ENCODE measurements at regions not wholly inside any gene's neighbourhood (a gene's known extent, or its start where the extent isn't known, plus 50 kb on each side); places are given as distances from the start of the nearest gene placed in this dataset.

DNA sequence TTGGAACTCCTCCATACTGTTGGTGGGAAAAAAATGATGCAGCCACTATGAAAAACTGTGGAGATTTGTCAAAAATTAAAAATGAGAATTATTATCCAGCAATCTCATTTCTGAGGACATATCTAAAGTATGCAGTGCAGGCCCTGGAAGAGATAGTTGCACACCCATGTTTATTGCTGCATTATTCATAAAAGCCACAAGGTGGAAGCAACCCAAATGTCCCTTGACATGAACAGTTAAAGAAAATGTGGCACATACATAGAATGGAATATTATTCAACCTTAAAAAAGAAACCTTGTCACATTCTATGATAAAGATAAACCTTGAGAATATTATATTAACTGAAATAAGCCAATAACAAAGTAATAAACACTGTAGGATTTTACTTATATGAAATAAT lies 80.9 kb upstream of the ARHGEF26 start:
- Histone ChIP-seq H4K20me1 (ENCODE audit: control insufficient read depth, insufficient read depth) (no peaks in the 10 kb centered on the region), H3K27me3 (replicated peaks in 1 of 2; ENCODE audit: control insufficient read depth in 2 of 2, insufficient read depth in 2 of 2, low read length in 1 of 2) (peaks cover 0 to 3% of the 10 kb centered on the region in 2 experiments; a peak in 1 of 4 replicates), H3K36me3 (ENCODE audit: control insufficient read depth in 2 of 2, insufficient read depth in 2 of 2, low read length in 1 of 2) (no peaks in the 10 kb centered on the region), H3K4me3 (no peak overlapping the region), H2AFZ (ENCODE audit: control insufficient read depth, low read depth, low read length) (no peak overlapping the region), H3K9me3 (replicated peaks; ENCODE audit: control insufficient read depth, insufficient read depth, low read length) (no peaks in the 10 kb centered on the region), H3K27ac (ENCODE audit: control insufficient read depth, insufficient read depth) (no peak overlapping the region), H3K9ac (ENCODE audit: control insufficient read depth, insufficient read depth, low read length) (no peak overlapping the region), H3K4me2 (ENCODE audit: control insufficient read depth, insufficient read depth) (no peak overlapping the region), H3K79me2 (ENCODE audit: control insufficient read depth, insufficient read depth, low read length) (no peaks in the 10 kb centered on the region), H3K4me1 (ENCODE audit: control insufficient read depth, insufficient read depth, low read length) (no peaks in the 10 kb centered on the region)
- in situ Hi-C loops (cut with MboI) (loop anchor here (10.0 kb wide), 1 partner anchor 215 kb away; no protein-coding TSS in a partner anchor), intact Hi-C loops (cut with micrococcal nuclease; ENCODE audit: unreplicated experiment) (loop anchor here (2.0 kb wide), 1 partner anchor 213 kb away; no protein-coding TSS in a partner anchor)
- ChIA-PET RAD21 (ENCODE audit: unreplicated experiment) (no interaction called here), POLR2A (no interaction called here), CTCF (interaction anchor here (1.0 to 1.1 kb wide), 2 partner anchors 213 to 216 kb away, joined by 3 to 5 read pairs; no protein-coding TSS in a partner anchor), SMC1A (ENCODE audit: uncharacterized antibody, unreplicated experiment) (interaction anchor here (0.7 kb wide), 1 partner anchor 214 kb away, joined by 3 read pairs; no protein-coding TSS in a partner anchor)
- peak; percentile 82 for ATAC-seq
- peak; percentile 42 for TF ChIP-seq RAD21 (IDR thresholded peaks at IDR 0.05; ENCODE audit: insufficient read depth, low read depth, low read length)
- TF ChIP-seq, protein P1, sequence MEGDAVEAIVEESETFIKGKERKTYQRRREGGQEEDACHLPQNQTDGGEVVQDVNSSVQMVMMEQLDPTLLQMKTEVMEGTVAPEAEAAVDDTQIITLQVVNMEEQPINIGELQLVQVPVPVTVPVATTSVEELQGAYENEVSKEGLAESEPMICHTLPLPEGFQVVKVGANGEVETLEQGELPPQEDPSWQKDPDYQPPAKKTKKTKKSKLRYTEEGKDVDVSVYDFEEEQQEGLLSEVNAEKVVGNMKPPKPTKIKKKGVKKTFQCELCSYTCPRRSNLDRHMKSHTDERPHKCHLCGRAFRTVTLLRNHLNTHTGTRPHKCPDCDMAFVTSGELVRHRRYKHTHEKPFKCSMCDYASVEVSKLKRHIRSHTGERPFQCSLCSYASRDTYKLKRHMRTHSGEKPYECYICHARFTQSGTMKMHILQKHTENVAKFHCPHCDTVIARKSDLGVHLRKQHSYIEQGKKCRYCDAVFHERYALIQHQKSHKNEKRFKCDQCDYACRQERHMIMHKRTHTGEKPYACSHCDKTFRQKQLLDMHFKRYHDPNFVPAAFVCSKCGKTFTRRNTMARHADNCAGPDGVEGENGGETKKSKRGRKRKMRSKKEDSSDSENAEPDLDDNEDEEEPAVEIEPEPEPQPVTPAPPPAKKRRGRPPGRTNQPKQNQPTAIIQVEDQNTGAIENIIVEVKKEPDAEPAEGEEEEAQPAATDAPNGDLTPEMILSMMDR (IDR thresholded peaks at IDR 0.05 in 2 of 3, conservative IDR thresholded peaks at IDR 0.05 in 1 of 3; ENCODE audit: control insufficient read depth in 2 of 3, extremely low read depth in 1 of 3, insufficient read depth in 1 of 3, low read depth in 3 of 3, low read length in 3 of 3): peak; percentile 25 to 39 (median 34); a peak in 3 of 6 replicates
- TF ChIP-seq SMC3 (IDR thresholded peaks at IDR 0.05; ENCODE audit: borderline replicate concordance, low read length): peak; percentile 36; the same call in 1 of the 2 replicates
- TF ChIP-seq RCOR1 (conservative IDR thresholded peaks at IDR 0.05; ENCODE audit: low read depth, low read length): no peak
- DNase-seq (ENCODE audit: low read depth, low spot score): no peak
- no TSS peak for BruUV-seq (replicated peaks)
- FAIRE-seq: peak; percentile 65

DNA sequence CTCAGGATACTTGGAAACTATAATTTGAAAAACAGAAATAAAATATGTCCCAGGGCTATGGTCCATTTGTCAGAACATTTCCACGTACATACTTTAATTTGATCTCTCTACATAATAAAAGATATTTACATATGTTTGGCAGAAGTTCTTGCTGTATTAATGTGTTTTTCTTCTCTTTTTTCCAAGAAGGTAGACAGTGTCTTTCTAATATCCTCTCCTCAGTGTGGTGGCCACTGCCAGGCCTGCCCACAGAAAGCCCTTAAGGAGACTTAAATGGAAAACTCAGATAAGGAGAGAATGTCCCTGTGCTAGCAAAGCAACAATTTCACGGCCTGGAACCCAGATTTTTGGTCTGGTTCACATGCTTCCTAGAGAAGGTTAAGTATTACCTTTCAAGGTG lies 76.5 kb upstream of the ARHGEF26 start:
- intact Hi-C loops (cut with micrococcal nuclease; ENCODE audit: unreplicated experiment): no loop called here
- Histone ChIP-seq H3K79me2 (ENCODE audit: control insufficient read depth, insufficient read depth, low read length) (no peaks in the 10 kb centered on the region), H2AFZ (ENCODE audit: control insufficient read depth, low read depth, low read length) (no peak overlapping the region), H4K20me1 (ENCODE audit: control insufficient read depth, insufficient read depth) (no peaks in the 10 kb centered on the region), H3K9ac (ENCODE audit: control insufficient read depth, insufficient read depth, low read length) (no peak overlapping the region), H3K4me1 (ENCODE audit: control insufficient read depth, insufficient read depth, low read length) (no peaks in the 10 kb centered on the region), H3K4me3 (no peak overlapping the region), H3K9me3 (replicated peaks; ENCODE audit: control insufficient read depth, insufficient read depth, low read length) (no peaks in the 10 kb centered on the region), H3K27ac (ENCODE audit: control insufficient read depth, insufficient read depth) (no peak overlapping the region), H3K27me3 (replicated peaks in 1 of 2; ENCODE audit: control insufficient read depth in 2 of 2, insufficient read depth in 2 of 2, low read length in 1 of 2) (peaks cover 0 to 3% of the 10 kb centered on the region in 2 experiments; a peak in 1 of 4 replicates), H3K36me3 (ENCODE audit: control insufficient read depth in 2 of 2, insufficient read depth in 2 of 2, low read length in 1 of 2) (no peaks in the 10 kb centered on the region), H3K4me2 (ENCODE audit: control insufficient read depth, insufficient read depth) (no peak overlapping the region)
- no peak for FAIRE-seq
- ATAC-seq: no peak
- CTCF ChIA-PET: no interaction called here
- SMC1A ChIA-PET (ENCODE audit: uncharacterized antibody, unreplicated experiment): no interaction called here
- POLR2A ChIA-PET: no interaction called here
- no TSS peak for BruUV-seq (replicated peaks)
- WGBS (ENCODE audit: insufficient coverage, insufficient replicate concordance, low lambda C conversion rate, missing lambda C conversion rate): 10% methylated on average over 2 of the region's 2 CpGs
- in situ Hi-C loops (cut with MboI): loop anchor here (10.0 kb wide), 1 partner anchor 210 kb away; no protein-coding TSS in a partner anchor
- DNase-seq (ENCODE audit: low read depth, low spot score): no peak
- RAD21 ChIA-PET (ENCODE audit: unreplicated experiment): no interaction called here
- TF ChIP-seq NFYB (IDR thresholded peaks at IDR 0.05; ENCODE audit: insufficient read depth, low read depth, low read length) (no peak), CBX5 (IDR thresholded peaks at IDR 0.05; ENCODE audit: low read depth) (no peak), KAT2A (conservative IDR thresholded peaks at IDR 0.05; ENCODE audit: control insufficient read depth, low read depth, low read length) (no peak)
- TF ChIP-seq, protein P2, sequence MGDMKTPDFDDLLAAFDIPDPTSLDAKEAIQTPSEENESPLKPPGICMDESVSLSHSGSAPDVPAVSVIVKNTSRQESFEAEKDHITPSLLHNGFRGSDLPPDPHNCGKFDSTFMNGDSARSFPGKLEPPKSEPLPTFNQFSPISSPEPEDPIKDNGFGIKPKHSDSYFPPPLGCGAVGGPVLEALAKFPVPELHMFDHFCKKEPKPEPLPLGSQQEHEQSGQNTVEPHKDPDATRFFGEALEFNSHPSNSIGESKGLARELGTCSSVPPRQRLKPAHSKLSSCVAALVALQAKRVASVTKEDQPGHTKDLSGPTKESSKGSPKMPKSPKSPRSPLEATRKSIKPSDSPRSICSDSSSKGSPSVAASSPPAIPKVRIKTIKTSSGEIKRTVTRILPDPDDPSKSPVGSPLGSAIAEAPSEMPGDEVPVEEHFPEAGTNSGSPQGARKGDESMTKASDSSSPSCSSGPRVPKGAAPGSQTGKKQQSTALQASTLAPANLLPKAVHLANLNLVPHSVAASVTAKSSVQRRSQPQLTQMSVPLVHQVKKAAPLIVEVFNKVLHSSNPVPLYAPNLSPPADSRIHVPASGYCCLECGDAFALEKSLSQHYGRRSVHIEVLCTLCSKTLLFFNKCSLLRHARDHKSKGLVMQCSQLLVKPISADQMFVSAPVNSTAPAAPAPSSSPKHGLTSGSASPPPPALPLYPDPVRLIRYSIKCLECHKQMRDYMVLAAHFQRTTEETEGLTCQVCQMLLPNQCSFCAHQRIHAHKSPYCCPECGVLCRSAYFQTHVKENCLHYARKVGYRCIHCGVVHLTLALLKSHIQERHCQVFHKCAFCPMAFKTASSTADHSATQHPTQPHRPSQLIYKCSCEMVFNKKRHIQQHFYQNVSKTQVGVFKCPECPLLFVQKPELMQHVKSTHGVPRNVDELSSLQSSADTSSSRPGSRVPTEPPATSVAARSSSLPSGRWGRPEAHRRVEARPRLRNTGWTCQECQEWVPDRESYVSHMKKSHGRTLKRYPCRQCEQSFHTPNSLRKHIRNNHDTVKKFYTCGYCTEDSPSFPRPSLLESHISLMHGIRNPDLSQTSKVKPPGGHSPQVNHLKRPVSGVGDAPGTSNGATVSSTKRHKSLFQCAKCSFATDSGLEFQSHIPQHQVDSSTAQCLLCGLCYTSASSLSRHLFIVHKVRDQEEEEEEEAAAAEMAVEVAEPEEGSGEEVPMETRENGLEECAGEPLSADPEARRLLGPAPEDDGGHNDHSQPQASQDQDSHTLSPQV (IDR thresholded peaks at IDR 0.05): no peak
- TF ChIP-seq, protein P3, sequence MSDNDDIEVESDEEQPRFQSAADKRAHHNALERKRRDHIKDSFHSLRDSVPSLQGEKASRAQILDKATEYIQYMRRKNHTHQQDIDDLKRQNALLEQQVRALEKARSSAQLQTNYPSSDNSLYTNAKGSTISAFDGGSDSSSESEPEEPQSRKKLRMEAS (IDR thresholded peaks at IDR 0.05; ENCODE audit: low read depth, low read length): no peak

Measured in GM12878 (cell line).